Astrocyte of the spinal cord (primary cell): ENCODE measurements at regions not wholly inside any gene's neighbourhood (a gene's known extent, or its start where the extent isn't known, plus 50 kb on each side); places are given as distances from the start of the nearest gene placed in this dataset.

Source experiments
- DNase-seq: peaks from one replicate; pipeline ENCODE4 v3.0.0; 2011; ENCODE audit warnings: low read depth, low spot score
- H3K4me3 ChIP-seq: 2 replicates; pipeline ENCODE4 v1.5.1; 2011; ENCODE audit warnings: low read depth, mild to moderate bottlenecking, low read length, moderate library complexity
- CTCF ChIP-seq: IDR thresholded peaks from 2 replicates; pipeline ENCODE4 v1.5.1; 2012; ENCODE audit warnings: low read depth, mild to moderate bottlenecking, low read length, inconsistent platforms
- in situ Hi-C: cut with HindIII; loops from 2 replicates; pipeline ENCODE4 v1.10.0; 2017; ENCODE audit warnings: low sequenced_read_pairs

GRCh38 chr2:6676776-6677175 is 188.9 kb downstream of the CMPK2 start:
- peak; percentile 22 for DNase-seq
- in situ Hi-C loops, result no loop called here
- no peak for TF ChIP-seq CTCF
- H3K4me3 ChIP-seq, result no peak overlapping the region

- no peak for TF ChIP-seq CTCF
- DNase-seq, result no peak
- in situ Hi-C loops, result no loop called here
Observed at GRCh38 chr2:6679471-6679870, 186.2 kb downstream of the CMPK2 start.

GRCh38 chr2:6683516-6683915 is 182.2 kb downstream of the CMPK2 start:
- no peak for TF ChIP-seq CTCF
- no peak for DNase-seq
- H3K4me3 ChIP-seq, result no peak overlapping the region
- in situ Hi-C loops, result no loop called here

More at GRCh38 chr2:6679471-6679870, 186.2 kb downstream of the CMPK2 start:
- no peak overlapping the region for H3K4me3 ChIP-seq

- in situ Hi-C loops, result no loop called here
- no peak overlapping the region for H3K4me3 ChIP-seq
- no peak for DNase-seq
- no peak for TF ChIP-seq CTCF
Observed at GRCh38 chr2:6685447-6685846, 180.3 kb downstream of the CMPK2 start.

GRCh38 chr2:6692056-6692455 is 173.7 kb downstream of the CMPK2 start:
- in situ Hi-C loops, result no loop called here
- H3K4me3 ChIP-seq, result no peak overlapping the region
- peak; percentile 0 for DNase-seq
- no peak for TF ChIP-seq CTCF

GRCh38 chr2:6692819-6693218 is 172.9 kb downstream of the CMPK2 start:
- no peak overlapping the region for H3K4me3 ChIP-seq
- TF ChIP-seq CTCF, result no peak
- in situ Hi-C loops, result no loop called here
- DNase-seq, result no peak

- in situ Hi-C loops, result no loop called here
- TF ChIP-seq CTCF, result no peak
Observed at GRCh38 chr2:6694555-6694954, 171.2 kb downstream of the CMPK2 start.

More at GRCh38 chr2:6694555-6694954, 171.2 kb downstream of the CMPK2 start:
- peak; percentile 65 for DNase-seq
- H3K4me3 ChIP-seq, result no peak overlapping the region
